Activated CD4-positive, alpha-beta T cell treated with anti-CD3 and anti-CD28 coated beads, Interleukin-2, Interleukin-6, amounts not matched to agents 100 ng/mL and 50 ng/mL, durations not matched to agents 16 hours and 8 hours (primary cell): ENCODE measurements at regions not wholly inside any gene's neighbourhood (a gene's known extent, or its start where the extent isn't known, plus 50 kb on each side); places are given as distances from the start of the nearest gene placed in this dataset.
A peak's percentile ranks its signal among the peaks of the same experiment; 100 is the strongest.
"Not testable (repeated sequence)": the region's sequence is repeated elsewhere in the genome, so short reads cannot be mapped to it uniquely, and the experiment has no call there.

Experiments used
- DNase-seq: peaks from one replicate; pipeline ENCODE4 v3.0.0-alpha.2; 2020

- DNase-seq = no peak
These were observed 179.9 kb downstream of the ADSS2 start for GRCh38 chr1:244271691-244272308.

- peak; percentile 80 for DNase-seq
These were observed 179.0 kb downstream of the ADSS2 start for GRCh38 chr1:244272471-244273261.

GRCh38 chr1:244273262-244273844, 178.4 kb downstream of the ADSS2 start:
- no peak for DNase-seq

- peak; percentile 56 for DNase-seq
These were observed 177.7 kb downstream of the ADSS2 start for GRCh38 chr1:244273845-244274619.

GRCh38 chr1:244276646-244277045, 175.1 kb downstream of the ADSS2 start:
- no peak for DNase-seq

- no peak for DNase-seq
These were observed 171.5 kb downstream of the ADSS2 start for GRCh38 chr1:244280201-244280600.

GRCh38 chr1:244280859-244281258, 170.8 kb downstream of the ADSS2 start:
- DNase-seq = no peak

GRCh38 chr1:244283772-244284171, 167.9 kb downstream of the ADSS2 start:
- DNase-seq = no peak

- DNase-seq = no peak
These were observed 167.0 kb downstream of the ADSS2 start for GRCh38 chr1:244284641-244285156.

- no peak for DNase-seq
These were observed 165.4 kb downstream of the ADSS2 start for GRCh38 chr1:244286341-244286740.

- DNase-seq = no peak
These were observed 164.0 kb downstream of the ADSS2 start for GRCh38 chr1:244287726-244288125.

GRCh38 chr1:244288663-244289062, 163.0 kb downstream of the ADSS2 start:
- no peak for DNase-seq

GRCh38 chr1:244289991-244290785, 161.5 kb downstream of the ADSS2 start:
- DNase-seq = no peak

GRCh38 chr1:244291236-244292201, 160.2 kb downstream of the ADSS2 start:
- DNase-seq = no peak

- DNase-seq = no peak
These were observed 157.0 kb downstream of the ADSS2 start for GRCh38 chr1:244294599-244295224.

GRCh38 chr1:244296003-244296402, 155.7 kb downstream of the ADSS2 start:
- DNase-seq = no peak

- DNase-seq = no peak
These were observed 155.3 kb downstream of the ADSS2 start for GRCh38 chr1:244296447-244296846.

- DNase-seq = no peak
These were observed 154.6 kb downstream of the ADSS2 start for GRCh38 chr1:244297087-244297486.

GRCh38 chr1:244297616-244298015, 154.1 kb downstream of the ADSS2 start:
- no peak for DNase-seq

GRCh38 chr1:244300029-244300375, 151.7 kb downstream of the ADSS2 start:
- DNase-seq = not testable (repeated sequence)
